HG02840 (cell line): ENCODE measurements at regions not wholly inside any gene's neighbourhood (a gene's known extent, or its start where the extent isn't known, plus 50 kb on each side); places are given as distances from the start of the nearest gene placed in this dataset.
"Not testable (repeated sequence)": the region's sequence is repeated elsewhere in the genome, so short reads cannot be mapped to it uniquely, and the experiment has no call there.

Experiments used
- ATAC-seq: cut with Tn5 transposase; IDR thresholded peaks from one replicate; pipeline ENCODE4 v1.9.1; 2021; ENCODE audit warnings: mild to moderate bottlenecking, moderate library complexity, moderate number of reproducible peaks; ENCODE audit not compliant: unreplicated experiment, low FRiP score

DNA sequence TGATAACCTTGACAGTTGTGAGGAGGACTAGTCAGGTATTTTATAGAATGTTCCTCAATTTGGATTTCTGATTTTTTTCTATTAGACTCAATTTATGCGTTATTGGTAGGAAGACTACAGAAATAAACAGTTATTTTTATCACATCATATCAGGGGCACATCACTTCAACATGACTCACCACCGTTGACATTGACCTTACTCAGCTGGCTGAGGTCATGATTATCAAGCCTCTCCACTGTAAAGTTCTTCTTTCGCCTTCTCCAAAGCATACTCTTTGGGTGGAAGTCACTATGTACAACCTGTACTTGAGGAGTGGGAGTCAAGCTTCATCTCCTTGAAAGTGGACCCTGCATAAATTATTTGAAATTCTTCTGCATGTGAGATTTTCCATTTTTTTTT lies 194.3 kb upstream of the IGFBP3 start:
- ATAC-seq, result no peak

DNA sequence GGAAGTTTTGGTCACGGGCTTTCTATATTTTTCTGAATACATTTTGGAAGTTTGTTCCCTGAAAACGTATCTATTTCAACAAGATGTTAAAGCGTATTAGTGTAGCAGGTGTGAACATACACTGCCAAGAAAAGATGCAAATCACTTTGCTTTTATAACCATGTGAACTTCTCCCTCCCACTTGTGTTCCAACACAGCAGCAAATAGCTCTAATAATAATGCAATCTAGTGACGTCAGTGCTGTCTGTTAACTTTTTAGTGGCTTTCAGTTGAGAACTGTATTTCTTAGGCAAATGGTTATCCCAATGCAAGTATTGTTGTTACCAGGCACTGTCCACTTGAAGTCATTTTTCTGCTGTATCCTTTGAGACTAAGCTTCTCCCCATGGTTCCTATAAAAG lies 188.4 kb upstream of the IGFBP3 start:
- ATAC-seq, result no peak

DNA sequence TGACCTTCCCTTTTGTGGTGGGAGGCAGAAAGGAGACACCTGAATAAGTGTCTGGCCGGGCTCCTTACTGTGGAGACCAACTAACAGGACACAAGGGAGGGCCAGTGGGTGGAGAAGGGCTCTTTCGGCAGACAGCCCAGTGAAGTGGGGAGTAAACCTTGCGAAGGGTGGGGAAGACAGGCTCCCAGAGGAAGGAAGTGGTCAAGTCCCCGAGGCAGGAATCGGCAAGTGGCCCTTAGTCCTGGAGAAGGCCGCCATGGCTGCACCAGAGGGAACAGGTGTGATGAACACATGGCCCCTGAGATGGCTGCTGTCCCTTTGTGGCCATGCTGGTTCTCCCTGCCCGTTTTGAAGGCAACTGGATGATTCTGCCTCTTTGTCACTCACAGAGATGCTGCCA lies 187.2 kb upstream of the IGFBP3 start:
- no peak for ATAC-seq

DNA sequence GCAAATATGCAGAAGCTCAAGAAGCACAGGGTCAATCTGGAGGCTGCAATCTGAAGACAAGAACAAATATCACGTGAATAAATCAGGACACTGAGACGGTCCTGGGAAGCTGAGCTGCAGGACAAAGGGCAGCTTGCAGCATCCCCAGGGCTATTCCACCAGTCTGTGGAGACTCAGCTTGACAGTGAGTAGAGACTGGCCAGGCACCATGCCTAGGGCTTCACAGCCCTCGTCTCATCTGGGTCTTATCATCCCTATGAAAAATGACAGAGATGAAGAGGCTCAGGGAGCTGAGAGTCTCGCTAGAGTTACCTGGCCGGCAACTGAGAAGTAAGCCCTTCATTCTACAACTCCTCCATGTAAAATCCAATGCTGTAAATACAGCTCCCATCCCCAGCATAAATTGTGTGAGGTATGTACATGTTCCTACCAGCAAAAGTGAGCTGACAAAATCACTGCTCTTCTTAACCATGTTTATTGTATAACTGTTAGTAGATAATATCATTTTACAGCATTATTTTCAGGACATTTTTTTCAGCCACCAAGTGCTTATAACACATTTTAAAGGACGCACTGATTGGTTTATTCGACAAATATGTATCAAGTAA lies 186.6 kb upstream of the IGFBP3 start:
- ATAC-seq, result no peak

DNA sequence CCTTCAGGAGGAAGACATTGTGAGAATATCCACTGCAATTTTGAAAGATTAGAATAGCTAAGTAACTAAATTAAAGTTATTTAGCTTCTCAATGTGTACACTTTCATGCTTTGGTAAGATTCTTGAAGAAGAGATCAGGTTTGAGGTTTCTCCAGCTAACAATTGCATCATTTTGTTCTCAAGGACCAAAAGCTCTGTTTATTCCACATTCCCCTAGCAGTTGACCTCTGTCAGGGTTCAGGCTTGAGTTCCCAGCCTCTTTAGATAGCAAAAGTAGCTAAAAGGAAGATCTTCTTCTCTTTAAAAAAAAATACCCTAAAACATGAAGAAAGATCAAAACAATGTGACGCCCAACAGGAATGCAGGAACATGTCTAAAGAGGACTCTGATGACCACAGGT lies 179.4 kb upstream of the IGFBP3 start:
- no peak for ATAC-seq

DNA sequence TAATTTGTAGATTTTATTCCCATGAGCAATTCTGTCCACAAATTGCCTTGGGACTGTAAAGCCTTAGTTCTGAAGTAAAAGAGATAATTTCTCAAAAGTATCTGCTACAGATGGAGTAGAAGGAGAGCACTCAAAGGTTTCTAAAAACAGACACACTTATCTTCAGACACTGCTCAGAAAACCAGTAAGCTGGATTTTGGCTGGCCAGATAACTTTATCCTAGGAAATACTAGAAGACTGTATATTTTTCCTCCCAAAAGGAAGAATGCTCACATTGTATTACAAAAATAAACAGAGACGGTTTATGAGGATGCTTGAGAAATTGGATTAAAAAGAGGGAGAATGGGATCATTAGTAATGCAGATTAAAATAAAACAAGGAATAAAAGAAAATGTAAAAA lies 178.0 kb upstream of the IGFBP3 start:
- no peak for ATAC-seq

DNA sequence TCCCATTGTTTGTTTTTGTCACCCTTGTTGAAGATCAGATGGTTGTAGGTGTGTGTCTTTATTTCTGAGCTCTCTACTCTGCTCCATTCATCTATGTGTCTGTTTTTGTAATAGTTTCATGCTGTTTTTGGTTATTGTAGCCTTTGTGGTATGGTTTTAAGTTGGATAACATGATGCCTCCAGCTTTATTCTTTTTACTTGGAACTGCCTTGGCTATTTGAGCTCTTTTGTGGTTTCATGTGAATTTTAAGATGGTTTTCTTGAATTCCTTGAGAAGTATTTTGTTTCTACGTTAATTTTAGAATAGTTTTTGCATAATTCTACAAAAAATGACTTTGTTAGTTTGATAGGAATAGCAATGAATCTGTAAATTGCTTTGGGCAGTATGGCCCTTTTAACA lies 170.0 kb upstream of the IGFBP3 start:
- no peak for ATAC-seq

DNA sequence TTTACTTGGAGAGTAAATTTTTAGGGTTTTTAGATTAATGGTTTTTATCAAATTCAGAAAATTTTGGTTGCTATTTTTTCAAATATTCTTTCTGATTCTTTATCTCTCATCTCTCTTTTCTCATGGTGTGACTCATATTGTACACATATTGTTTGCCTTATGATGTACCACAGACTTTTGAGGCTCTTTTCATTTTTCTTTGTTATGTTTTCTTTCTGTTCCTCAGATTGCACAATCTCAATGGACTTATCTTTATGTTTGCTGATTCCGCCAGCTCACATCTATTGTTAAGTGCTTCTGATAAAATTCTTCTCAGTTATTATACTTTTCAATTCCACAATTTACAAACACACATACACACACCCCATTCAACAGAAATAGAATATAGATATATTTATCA lies 168.2 kb upstream of the IGFBP3 start:
- ATAC-seq, result no peak

DNA sequence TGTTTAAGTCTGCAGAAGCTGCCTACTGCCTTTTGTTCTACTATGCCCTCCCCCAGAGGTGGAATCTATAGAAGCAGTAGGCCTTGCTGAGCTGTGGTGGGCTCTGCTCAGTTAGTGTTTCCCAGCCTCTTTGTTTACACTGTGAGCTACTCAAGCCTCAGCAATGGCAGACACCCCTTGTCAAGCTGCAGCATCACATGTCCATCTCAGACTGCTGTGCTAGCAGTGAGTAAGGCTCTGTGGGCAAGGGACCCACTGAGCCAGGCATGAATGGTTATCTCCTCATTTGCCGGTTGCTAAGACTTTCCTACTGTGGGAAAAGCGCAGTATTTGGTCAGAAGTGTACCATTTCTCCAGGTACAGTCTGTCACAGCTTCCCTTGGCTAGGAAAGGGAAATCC lies 167.4 kb upstream of the IGFBP3 start:
- ATAC-seq, result not testable (repeated sequence)

DNA sequence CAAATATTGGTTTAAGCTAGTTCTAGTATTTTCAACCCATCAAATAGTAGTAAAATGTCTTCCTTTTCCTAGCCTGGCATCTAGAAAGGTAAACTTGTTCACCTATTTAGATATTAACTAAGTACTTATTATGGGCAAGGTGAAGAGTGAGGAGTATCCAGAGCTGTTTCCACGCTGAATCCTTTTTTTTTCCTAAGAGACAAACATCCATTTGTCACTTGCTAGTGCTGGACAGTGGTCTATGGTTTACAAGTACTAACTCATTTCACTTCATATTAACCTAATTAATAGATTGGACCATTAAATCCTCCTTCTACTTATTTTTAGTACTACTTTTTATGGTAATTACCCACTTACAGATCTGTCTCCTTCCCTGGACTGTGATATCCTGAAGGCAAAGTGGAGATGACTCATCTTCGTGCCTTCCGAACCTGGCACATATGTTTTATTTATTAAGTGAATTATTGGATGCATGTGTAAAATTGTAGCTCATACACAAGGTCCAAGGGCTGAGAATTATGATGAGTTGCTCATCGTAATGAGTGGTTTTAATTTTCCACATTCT lies 159.6 kb upstream of the IGFBP3 start:
- no peak for ATAC-seq

DNA sequence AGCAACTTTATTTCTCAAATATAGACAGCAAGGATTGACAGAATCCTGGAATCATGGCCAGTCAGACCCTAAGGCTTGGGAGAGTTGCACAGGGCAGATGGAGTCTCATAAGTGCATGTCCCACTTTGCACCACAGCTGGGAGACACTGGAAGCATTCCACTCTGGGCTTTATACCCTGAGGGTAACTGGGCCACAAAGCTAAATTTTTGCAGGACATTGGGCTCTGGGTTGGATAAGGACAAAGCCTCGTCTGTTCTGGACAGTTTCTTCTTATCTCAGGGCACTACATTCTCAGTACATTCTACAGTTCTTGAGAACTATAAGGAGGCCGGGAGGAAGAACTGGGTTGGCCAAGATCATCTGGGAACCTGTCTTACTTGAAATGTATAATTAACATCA lies 158.3 kb upstream of the IGFBP3 start:
- ATAC-seq, result no peak

DNA sequence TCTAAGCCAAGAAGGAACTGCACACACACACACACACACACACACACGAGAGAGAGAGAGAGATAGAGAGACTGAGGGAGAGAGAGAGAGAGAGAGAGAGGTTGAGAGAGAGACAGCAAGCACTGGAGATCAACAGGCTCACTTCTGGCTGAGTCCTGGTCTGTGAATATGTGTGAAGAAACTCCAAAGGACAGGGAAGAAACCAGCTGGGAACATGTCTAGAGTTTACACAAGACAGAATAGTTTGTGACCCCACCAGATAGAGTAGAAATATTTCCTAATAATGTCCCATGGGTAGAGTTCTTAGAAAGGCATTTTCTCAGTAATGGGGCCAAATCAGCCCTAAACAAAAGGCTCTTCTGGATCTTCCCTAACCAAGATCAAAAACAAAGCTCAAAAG lies 155.5 kb upstream of the IGFBP3 start:
- no peak for ATAC-seq

DNA sequence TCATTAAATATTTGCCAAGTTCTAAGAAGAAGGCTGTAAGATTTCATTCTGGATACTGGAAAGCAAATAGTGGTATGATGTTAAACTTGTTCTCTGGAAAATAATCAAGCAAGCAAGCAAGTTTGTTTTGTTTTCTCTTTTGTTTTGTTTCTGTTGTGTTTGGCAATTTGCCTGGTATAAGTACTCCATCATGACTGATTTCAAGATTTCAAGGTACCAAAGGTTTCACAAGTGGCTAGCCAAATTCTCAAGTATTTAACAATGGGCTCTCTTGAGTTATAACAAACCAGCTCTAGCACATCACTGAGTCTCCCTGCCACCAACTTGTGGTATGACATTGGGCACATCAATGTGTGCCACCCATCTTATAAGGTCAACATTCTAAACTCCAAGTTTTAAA lies 151.7 kb upstream of the IGFBP3 start:
- no peak for ATAC-seq

DNA sequence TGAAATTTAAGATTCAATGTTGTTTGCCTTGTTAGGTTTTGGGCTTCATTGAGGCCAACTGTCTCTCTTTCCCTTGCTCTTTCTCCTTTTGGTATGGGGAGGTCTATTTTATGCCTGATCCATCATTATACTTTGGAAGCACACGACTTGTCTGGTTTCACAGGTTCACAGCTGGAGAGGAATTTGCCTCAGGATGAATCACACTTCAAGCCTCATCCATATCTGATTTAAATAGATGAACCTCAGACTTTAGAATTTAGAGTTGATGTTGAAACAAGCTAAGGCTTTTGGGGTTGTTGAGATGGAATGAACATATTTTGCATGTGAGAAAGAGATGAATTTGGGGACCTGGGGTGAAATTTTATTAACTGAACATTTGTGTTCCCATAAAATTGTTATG lies 150.5 kb upstream of the IGFBP3 start:
- no peak for ATAC-seq

DNA sequence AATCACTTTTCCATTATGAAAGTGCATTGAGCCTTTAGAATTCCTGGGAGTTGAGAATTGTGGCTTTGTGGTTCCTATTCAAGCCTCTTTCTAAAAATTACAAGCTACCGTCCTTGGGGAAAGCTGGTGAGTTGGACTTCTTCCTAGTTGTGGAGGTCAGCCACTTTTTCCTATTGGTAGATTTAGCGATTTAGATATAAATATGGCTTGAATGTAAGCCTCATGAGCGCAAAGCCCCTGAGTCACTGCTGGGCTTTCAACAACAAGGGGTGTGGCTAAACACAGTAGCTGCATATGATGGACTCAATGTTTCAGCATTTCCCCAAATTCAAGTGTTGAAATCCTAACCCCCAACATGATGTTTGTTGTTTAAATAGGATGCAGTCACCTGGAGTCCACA lies 150.0 kb upstream of the IGFBP3 start:
- no peak for ATAC-seq

DNA sequence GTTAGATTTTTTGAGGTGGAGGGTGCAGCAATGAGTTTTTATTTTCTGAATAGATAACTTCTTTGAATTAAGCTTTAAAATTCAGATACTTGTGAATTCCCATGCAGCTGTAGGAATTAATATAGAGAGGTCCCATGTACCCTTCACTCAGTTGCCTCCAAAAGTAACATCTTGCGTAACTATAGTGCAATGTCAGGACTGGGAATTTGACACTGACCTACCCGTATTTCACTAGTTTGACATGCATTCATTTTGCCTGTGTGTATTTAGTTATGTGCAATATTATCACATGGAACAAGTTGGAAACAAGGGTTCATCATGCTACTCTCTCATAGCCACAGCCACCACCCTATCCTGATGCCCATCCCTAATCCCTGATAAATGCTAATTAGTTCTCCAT lies 147.1 kb upstream of the IGFBP3 start:
- ATAC-seq, result no peak

DNA sequence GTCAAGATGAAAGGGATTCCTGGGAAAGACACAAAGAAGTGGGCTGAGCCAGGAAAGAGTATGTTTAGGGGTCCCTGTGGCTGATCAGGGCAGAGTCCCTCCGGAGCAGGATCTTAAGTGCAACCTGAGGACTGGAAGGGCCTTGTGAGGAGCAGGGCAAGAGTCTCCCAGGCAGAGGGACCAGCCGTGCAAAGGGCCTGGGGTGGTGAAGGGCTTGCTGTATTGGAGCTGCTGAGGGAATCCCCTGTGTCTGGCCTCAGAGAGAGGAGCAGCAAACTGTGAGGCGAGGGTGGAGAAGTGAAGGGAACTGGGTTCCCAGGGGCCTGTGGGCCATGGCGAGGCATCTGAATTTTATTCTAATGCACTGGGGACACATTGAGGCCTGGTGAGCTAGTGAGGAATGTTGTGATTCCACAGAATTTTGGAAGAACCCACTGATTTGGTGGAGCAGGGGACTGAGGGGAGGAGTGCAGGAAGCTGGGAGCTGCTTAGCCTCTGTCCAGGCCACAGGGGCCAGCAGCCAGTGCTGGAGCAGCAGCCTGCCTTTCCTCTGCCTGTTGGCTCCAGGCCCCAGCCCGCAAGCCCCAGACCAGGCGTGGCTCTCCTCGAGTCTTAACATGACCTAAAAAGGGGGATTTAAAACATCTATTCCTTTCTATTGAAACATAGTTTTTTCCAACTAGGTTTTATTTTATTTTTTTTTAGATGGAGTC lies 138.4 kb upstream of the IGFBP3 start:
- ATAC-seq, result no peak

DNA sequence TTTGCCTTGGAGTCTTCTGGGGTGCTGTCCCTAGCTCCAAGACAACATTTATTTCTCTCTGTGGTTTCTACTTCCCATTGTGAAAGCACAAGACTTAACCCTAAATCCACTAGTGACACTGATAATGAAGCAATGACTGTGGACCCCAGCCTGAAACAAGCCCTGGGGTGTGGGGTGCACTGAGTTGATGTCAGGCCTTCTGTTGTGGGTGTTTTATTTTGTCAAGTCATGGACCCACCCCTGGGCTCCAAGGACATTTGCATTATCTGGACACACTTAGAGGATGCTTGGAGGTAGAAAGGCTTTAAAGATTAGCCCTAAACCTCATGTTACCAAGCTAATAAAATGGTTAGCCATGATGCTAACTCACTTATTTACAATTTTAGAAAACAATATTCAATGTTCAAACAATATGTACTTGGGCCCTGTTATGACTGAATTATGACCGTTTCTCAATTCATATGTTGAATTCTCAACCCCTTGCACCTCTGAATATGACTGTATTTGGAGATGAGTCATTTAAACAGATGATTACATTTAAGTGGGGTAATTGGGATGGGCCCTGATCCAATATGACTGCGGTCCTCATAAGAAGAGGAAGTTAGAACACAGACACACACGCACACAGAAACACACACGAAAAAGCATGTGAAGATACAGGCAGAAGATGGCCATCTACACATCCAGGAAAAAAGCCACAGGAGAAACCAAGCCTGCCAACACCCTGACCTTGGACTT lies 137.2 kb upstream of the IGFBP3 start:
- ATAC-seq, result no peak

DNA sequence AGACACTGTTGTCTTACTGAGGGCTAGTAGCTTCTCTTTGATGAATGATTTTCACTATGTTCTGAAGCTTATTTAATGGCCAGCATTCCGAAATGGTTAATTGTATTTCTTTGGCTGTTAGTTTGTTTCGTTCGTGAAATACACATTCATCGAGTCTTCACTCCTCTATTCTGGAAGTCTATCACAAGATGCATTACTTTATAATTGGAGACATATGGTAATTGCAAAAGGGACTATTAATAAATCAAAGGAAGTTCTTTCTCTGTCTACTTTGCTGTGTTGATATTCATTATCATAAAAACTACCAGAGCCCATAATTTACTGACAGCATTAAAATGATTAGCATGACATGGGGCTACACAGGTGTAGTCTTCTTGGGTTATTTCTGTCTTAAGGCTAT lies 133.8 kb upstream of the IGFBP3 start:
- ATAC-seq, result no peak

DNA sequence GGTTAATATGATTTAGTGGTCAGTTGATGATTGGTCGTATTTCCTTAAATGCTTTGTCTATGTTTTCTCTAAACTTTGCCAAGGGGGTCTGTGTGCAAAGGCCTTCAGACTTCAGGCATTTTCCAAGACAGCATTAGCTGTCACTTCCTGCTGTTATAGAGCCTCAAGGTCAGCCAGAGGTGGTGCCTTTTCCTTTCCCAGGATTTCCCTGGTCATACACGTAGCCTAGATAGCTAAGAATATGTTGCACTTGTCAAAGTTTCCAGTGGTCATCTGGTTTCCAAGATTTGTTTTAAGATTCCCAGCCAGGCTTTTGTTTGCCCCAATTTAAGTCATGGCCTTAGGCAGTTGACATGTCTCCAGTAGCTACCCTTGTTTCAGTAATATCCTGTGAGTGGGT lies 133.2 kb upstream of the IGFBP3 start:
- no peak for ATAC-seq

DNA sequence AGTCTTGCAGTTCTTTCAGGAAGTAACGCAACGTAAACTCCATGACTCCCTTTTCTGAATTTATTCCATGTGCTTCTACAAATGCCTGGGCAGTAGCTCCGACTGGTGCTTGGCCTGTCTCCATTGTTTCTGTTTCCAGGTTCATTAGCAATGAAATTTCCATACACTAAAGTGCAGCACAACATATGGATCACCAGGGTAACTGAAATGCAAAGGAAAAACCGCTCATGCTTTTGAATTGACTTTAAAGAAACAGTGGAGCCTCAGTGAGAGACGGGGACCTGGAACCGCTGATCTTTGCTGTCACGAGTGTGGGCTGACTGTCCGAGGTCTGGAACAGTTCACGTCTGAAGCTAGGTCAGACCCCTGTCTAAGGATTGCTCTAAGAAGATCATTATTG lies 126.5 kb upstream of the IGFBP3 start:
- ATAC-seq, result no peak

DNA sequence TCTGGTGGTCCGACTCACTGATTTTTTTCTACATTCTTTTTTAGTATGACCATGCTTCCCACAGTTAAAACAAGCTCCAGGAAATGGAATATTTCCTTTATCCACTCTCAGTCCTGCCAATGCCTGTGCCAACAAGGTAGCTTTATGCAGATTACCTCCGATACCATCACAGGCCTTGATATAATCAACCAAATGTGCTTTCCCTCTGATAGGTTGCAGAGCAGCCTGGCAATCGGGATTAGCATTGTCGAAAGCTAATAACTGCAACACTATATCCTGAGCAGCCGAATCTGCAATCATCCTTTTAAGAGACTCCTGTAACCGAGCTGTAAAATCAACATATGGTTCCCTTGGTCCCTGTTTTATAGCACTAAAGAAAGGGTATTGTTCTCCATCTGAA lies 122.3 kb upstream of the IGFBP3 start:
- ATAC-seq, result not testable (repeated sequence)
